ENCODE measurements at regions not wholly inside any gene's neighbourhood (a gene's known extent, or its start where the extent isn't known, plus 50 kb on each side); places are given as distances from the start of the nearest gene placed in this dataset.

GRCh38 chr2:95539290-95539689, 52.5 kb upstream of the TRIM43 start:
- TF ChIP-seq EZH2 (IDR thresholded peaks at IDR 0.05; ENCODE audit: insufficient read depth, poor library complexity, severe bottlenecking) (no peak), EZH2phosphoT487 (IDR thresholded peaks at IDR 0.05; ENCODE audit: insufficient read depth, low read depth) (no peak)

Measured in GM23248 (cell line).